GM18505 (cell line): ENCODE measurements at regions not wholly inside any gene's neighbourhood (a gene's known extent, or its start where the extent isn't known, plus 50 kb on each side); places are given as distances from the start of the nearest gene placed in this dataset.

Experiments
- ATAC-seq: cut with Tn5 transposase; IDR thresholded peaks from one replicate; pipeline ENCODE4 v1.9.1; 2021; ENCODE audit not compliant: unreplicated experiment
- POLR2A ChIP-seq: IDR thresholded peaks from 4 replicates; pipeline ENCODE4 v1.6.1; 2011; ENCODE audit warnings: borderline replicate concordance; ENCODE audit not compliant: insufficient read depth, insufficient read length; ENCODE audit errors: extremely low read depth

- no peak for ATAC-seq
- no peak for TF ChIP-seq POLR2A
Observed at GRCh38 chr1:87528754-87529517, 200.3 kb downstream of the LMO4 start.

GRCh38 chr1:87530042-87530807, 201.5 kb downstream of the LMO4 start:
- ATAC-seq, result no peak
- no peak for TF ChIP-seq POLR2A

GRCh38 chr1:87535551-87535950, 206.9 kb downstream of the LMO4 start:
- no peak for TF ChIP-seq POLR2A
- no peak for ATAC-seq

GRCh38 chr1:87539147-87539546, 210.5 kb downstream of the LMO4 start:
- no peak for ATAC-seq
- no peak for TF ChIP-seq POLR2A

- ATAC-seq, result no peak
- no peak for TF ChIP-seq POLR2A
Observed at GRCh38 chr1:87542697-87543096, 214.0 kb downstream of the LMO4 start.

- TF ChIP-seq POLR2A, result no peak
- no peak for ATAC-seq
Observed at GRCh38 chr1:87549738-87550137, 221.1 kb downstream of the LMO4 start.

- TF ChIP-seq POLR2A, result no peak
- ATAC-seq, result no peak
Observed at GRCh38 chr1:87553511-87553910, 224.8 kb downstream of the LMO4 start.

- no peak for TF ChIP-seq POLR2A
- ATAC-seq, result no peak
Observed at GRCh38 chr1:87555366-87555765, 226.7 kb downstream of the LMO4 start.

GRCh38 chr1:87556326-87556725, 227.6 kb downstream of the LMO4 start:
- ATAC-seq, result no peak
- TF ChIP-seq POLR2A, result no peak

GRCh38 chr1:87558921-87559320, 230.2 kb downstream of the LMO4 start:
- TF ChIP-seq POLR2A, result no peak
- ATAC-seq, result no peak

- ATAC-seq, result no peak
- no peak for TF ChIP-seq POLR2A
Observed at GRCh38 chr1:87560137-87560536, 231.5 kb downstream of the LMO4 start.

GRCh38 chr1:87560601-87561360, 232.1 kb downstream of the LMO4 start:
- no peak for TF ChIP-seq POLR2A
- no peak for ATAC-seq

GRCh38 chr1:87563211-87563610, 234.5 kb downstream of the LMO4 start:
- no peak for ATAC-seq
- no peak for TF ChIP-seq POLR2A
